Osteoblast (primary cell): ENCODE measurements at regions not wholly inside any gene's neighbourhood (a gene's known extent, or its start where the extent isn't known, plus 50 kb on each side); places are given as distances from the start of the nearest gene placed in this dataset.

ENCODE experiments used
- DNase-seq: peaks from one replicate; pipeline ENCODE4 v3.0.0; 2011; ENCODE audit warnings: low spot score, mixed read lengths; ENCODE audit not compliant: insufficient read length; ENCODE audit errors: missing footprints
- H2AFZ ChIP-seq: 2 replicates; pipeline ENCODE4 v1.6.0; 2011; ENCODE audit warnings: mild to moderate bottlenecking, low read length
- H3K27ac ChIP-seq: 2 replicates; pipeline ENCODE4 v1.5.1; 2011; ENCODE audit warnings: mild to moderate bottlenecking, low read depth, low read length, moderate library complexity
- H3K27me3 ChIP-seq: 2 replicates; pipeline ENCODE4 v1.6.0; 2012; ENCODE audit warnings: mild to moderate bottlenecking, control low read depth, inconsistent platforms, low read length, moderate library complexity; ENCODE audit not compliant: insufficient read depth
- H3K36me3 ChIP-seq: 2 replicates; pipeline ENCODE4 v1.5.1; 2011; ENCODE audit warnings: mild to moderate bottlenecking, low read length, control low read depth, moderate library complexity; ENCODE audit not compliant: insufficient read depth
- H3K4me1 ChIP-seq: 2 replicates; pipeline ENCODE4 v1.5.1; 2011; ENCODE audit warnings: mild to moderate bottlenecking, low read length, control low read depth, moderate library complexity; ENCODE audit not compliant: insufficient read depth
- H3K4me2 ChIP-seq: 2 replicates; pipeline ENCODE4 v1.6.0; 2011; ENCODE audit warnings: mild to moderate bottlenecking, low read length; ENCODE audit not compliant: insufficient read depth
- H3K4me3 ChIP-seq: fragments of 200-600 bp; sonication (generic); 3 replicates; pipeline ENCODE4 v1.5.1; 2012; ENCODE audit warnings: mild to moderate bottlenecking, low read length, inconsistent platforms; ENCODE audit not compliant: insufficient read depth
- H3K79me2 ChIP-seq: 2 replicates; pipeline ENCODE4 v1.6.0; 2012; ENCODE audit warnings: mild to moderate bottlenecking, low read length, control low read depth, inconsistent platforms; ENCODE audit not compliant: insufficient read depth
- H3K9me3 ChIP-seq: 2 replicates; pipeline ENCODE4 v1.5.1; 2011; ENCODE audit warnings: low read depth, low read length, control low read depth
- H4K20me1 ChIP-seq: 2 replicates; pipeline ENCODE4 v1.6.0; 2012; ENCODE audit warnings: mild to moderate bottlenecking, low read length, control low read depth; ENCODE audit not compliant: insufficient read depth
- TF ChIP-seq, protein P1 (sequence below): IDR thresholded peaks from 2 replicates; pipeline ENCODE4 v1.5.1; 2011; ENCODE audit warnings: mild to moderate bottlenecking, low read depth, low read length, moderate library complexity; ENCODE audit errors: extremely low read depth

DNA sequence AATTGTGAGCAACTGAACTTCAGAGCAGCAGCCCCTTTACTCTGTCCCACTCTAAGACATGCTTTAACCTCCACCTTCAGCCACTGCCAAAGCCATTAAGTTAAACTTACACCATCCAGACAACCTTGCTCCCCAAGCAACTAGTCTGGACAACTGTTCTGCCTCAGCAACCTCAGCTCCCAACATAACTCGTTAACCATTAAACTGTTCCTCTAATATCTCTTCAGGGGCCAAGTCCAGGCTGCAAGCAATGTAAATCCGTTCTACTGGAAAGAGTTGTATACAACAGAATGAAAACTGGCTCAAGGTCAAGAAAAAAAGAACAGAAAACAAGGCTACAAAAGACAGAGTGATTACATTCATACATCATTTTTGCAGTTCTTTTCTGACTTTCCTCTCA lies 131.7 kb upstream of the TARS1 start:
- Histone ChIP-seq H3K9me3 (no peaks in the 10 kb centered on the region), H3K4me2 (no peak overlapping the region), H3K27me3 (no peaks in the 10 kb centered on the region), H3K4me1 (peaks cover 56% of the 10 kb centered on the region), H4K20me1 (no peaks in the 10 kb centered on the region), H3K79me2 (no peaks in the 10 kb centered on the region), H2AFZ (peak overlapping the region; percentile 13), H3K4me3 (no peak overlapping the region), H3K27ac (peak overlapping the region; percentile 3), H3K36me3 (no peaks in the 10 kb centered on the region)
- no peak for DNase-seq
- TF ChIP-seq, protein P1, sequence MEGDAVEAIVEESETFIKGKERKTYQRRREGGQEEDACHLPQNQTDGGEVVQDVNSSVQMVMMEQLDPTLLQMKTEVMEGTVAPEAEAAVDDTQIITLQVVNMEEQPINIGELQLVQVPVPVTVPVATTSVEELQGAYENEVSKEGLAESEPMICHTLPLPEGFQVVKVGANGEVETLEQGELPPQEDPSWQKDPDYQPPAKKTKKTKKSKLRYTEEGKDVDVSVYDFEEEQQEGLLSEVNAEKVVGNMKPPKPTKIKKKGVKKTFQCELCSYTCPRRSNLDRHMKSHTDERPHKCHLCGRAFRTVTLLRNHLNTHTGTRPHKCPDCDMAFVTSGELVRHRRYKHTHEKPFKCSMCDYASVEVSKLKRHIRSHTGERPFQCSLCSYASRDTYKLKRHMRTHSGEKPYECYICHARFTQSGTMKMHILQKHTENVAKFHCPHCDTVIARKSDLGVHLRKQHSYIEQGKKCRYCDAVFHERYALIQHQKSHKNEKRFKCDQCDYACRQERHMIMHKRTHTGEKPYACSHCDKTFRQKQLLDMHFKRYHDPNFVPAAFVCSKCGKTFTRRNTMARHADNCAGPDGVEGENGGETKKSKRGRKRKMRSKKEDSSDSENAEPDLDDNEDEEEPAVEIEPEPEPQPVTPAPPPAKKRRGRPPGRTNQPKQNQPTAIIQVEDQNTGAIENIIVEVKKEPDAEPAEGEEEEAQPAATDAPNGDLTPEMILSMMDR: no peak

GRCh38 chr5:33309536-33310345 lies 131.0 kb upstream of the TARS1 start:
- Histone ChIP-seq H3K4me2 (peak overlapping the region; percentile 27), H3K27me3 (no peaks in the 10 kb centered on the region), H3K27ac (peak overlapping the region; percentile 92), H4K20me1 (no peaks in the 10 kb centered on the region), H3K79me2 (no peaks in the 10 kb centered on the region), H3K36me3 (no peaks in the 10 kb centered on the region), H3K4me1 (peaks cover 56% of the 10 kb centered on the region), H3K4me3 (no peak overlapping the region), H2AFZ (peak overlapping the region; percentile 16), H3K9me3 (no peaks in the 10 kb centered on the region)
- TF ChIP-seq, protein P1: no peak
- no peak for DNase-seq

- Histone ChIP-seq H3K4me1 (peaks cover 62% of the 10 kb centered on the region), H3K27ac (peak overlapping the region; percentile 92), H3K36me3 (no peaks in the 10 kb centered on the region), H2AFZ (no peak overlapping the region), H3K4me2 (peak overlapping the region; percentile 27), H3K27me3 (no peaks in the 10 kb centered on the region), H4K20me1 (no peaks in the 10 kb centered on the region), H3K79me2 (no peaks in the 10 kb centered on the region), H3K4me3 (no peak overlapping the region), H3K9me3 (no peaks in the 10 kb centered on the region)
- TF ChIP-seq, protein P1: no peak
- DNase-seq: peak; percentile 54
These were observed 130.3 kb upstream of the TARS1 start for GRCh38 chr5:33310451-33310850.

GRCh38 chr5:33311893-33312292 lies 128.9 kb upstream of the TARS1 start:
- Histone ChIP-seq H3K4me2 (peak overlapping the region; percentile 26), H2AFZ (no peak overlapping the region)
- TF ChIP-seq, protein P1: no peak

More at GRCh38 chr5:33311893-33312292, 128.9 kb upstream of the TARS1 start:
- Histone ChIP-seq H3K36me3 (no peaks in the 10 kb centered on the region), H3K9me3 (no peaks in the 10 kb centered on the region), H3K4me1 (peaks cover 68% of the 10 kb centered on the region), H3K4me3 (no peak overlapping the region), H4K20me1 (no peaks in the 10 kb centered on the region), H3K27me3 (no peaks in the 10 kb centered on the region), H3K27ac (peak overlapping the region; percentile 92), H3K79me2 (no peaks in the 10 kb centered on the region)
- peak; percentile 81 for DNase-seq
